Fibroblast of lung (primary cell): ENCODE measurements at regions not wholly inside any gene's neighbourhood (a gene's known extent, or its start where the extent isn't known, plus 50 kb on each side); places are given as distances from the start of the nearest gene placed in this dataset.

Experiments used
- CTCF ChIP-seq, 2 donors: IDR thresholded peaks in 1 of 2; conservative IDR thresholded peaks in 1 of 2; 1 replicate in 1 of 2; 2 replicates in 1 of 2; pipeline ENCODE4 v1.5.1; 2011 to 2012; ENCODE audit warnings: low read length in 2 of 2, control low read depth in 1 of 2, inconsistent platforms in 1 of 2, low read depth in 1 of 2, mild to moderate bottlenecking in 1 of 2
- EZH2 ChIP-seq: IDR thresholded peaks from 2 replicates; pipeline ENCODE4 v1.5.1; 2012; ENCODE audit warnings: low read length, control low read depth, mild to moderate bottlenecking; ENCODE audit errors: missing control alignments

DNA sequence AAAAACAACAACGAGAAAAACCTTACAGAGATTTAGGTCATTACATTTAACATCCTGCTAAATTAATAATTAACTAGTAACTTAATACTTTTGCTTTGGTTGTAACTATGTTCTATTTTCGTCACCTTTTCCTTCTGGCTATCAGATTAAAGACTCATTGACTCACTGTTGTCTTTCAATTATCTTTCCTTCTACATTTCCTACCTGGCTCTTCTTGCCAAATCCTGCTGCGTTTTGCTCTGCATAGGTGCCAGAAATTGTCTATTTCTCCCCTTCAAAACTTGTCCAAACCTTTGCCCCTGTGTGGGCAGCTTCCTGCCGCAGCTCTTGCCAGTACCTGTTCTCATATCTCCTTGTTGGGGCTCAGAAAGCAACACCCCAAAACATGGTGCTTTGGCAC lies 235.5 kb upstream of the ZNF608 start:
- TF ChIP-seq CTCF (conservative IDR thresholded peaks at IDR 0.05 in 1 of 2, IDR thresholded peaks at IDR 0.05 in 1 of 2; ENCODE audit: low read depth in 1 of 2, low read length in 2 of 2) (no peak), EZH2 (no peak)
